Neural progenitor cell (in vitro differentiated cells): ENCODE measurements at regions not wholly inside any gene's neighbourhood (a gene's known extent, or its start where the extent isn't known, plus 50 kb on each side); places are given as distances from the start of the nearest gene placed in this dataset.

ENCODE experiments used
- DNase-seq: peaks from one replicate; pipeline ENCODE4 v3.0.0-alpha.2; 2016; ENCODE audit warnings: low spot score
- H2AFZ ChIP-seq: fragments of 200-600 bp; sonication (generic); replicated peaks from 2 replicates; pipeline ENCODE4 v1.6.1; 2016; ENCODE audit warnings: antibody characterized with exemption
- H3F3A ChIP-seq: fragments of 200-600 bp; sonication (generic); 2 replicates; pipeline ENCODE4 v1.6.1; 2016; ENCODE audit warnings: antibody characterized with exemption, low read depth
- H3K27ac ChIP-seq: fragments of 200-600 bp; sonication (generic); 2 replicates; pipeline ENCODE4 v1.5.1; 2016; ENCODE audit warnings: mild to moderate bottlenecking
- H3K27me3 ChIP-seq: fragments of 200-600 bp; sonication (generic); 2 replicates; pipeline ENCODE4 v1.6.1; 2016; ENCODE audit warnings: mild to moderate bottlenecking, moderate library complexity
- H3K36me3 ChIP-seq: fragments of 200-600 bp; sonication (generic); 2 replicates; pipeline ENCODE4 v1.5.1; 2016
- H3K4me1 ChIP-seq: fragments of 200-600 bp; sonication (generic); 2 replicates; pipeline ENCODE4 v1.6.1; 2016; ENCODE audit warnings: mixed run types
- H3K4me2 ChIP-seq: fragments of 200-600 bp; sonication (generic); 2 replicates; pipeline ENCODE4 v1.6.1; 2016
- H3K4me3 ChIP-seq: fragments of 200-600 bp; sonication (generic); 2 replicates; pipeline ENCODE4 v1.5.1; 2016
- H3K79me2 ChIP-seq: fragments of 200-600 bp; sonication (generic); 2 replicates; pipeline ENCODE4 v1.6.1; 2016; ENCODE audit warnings: low read depth
- H3K9ac ChIP-seq: fragments of 200-600 bp; sonication (generic); 2 replicates; pipeline ENCODE4 v1.6.1; 2016
- H3K9me3 ChIP-seq: fragments of 200-600 bp; sonication (generic); 2 replicates; pipeline ENCODE4 v1.5.1; 2016; ENCODE audit warnings: low read depth
- H4K20me1 ChIP-seq: fragments of 200-600 bp; sonication (generic); 2 replicates; pipeline ENCODE4 v1.6.1; 2016; ENCODE audit warnings: low read depth
- H3K27ac Mint-ChIP-seq: 3 replicates; pipeline ENCODE4 v1.8.0; 2021; ENCODE audit warnings: mixed read lengths
- H3K27me3 Mint-ChIP-seq: 2 replicates; pipeline ENCODE4 v1.8.0; 2022; ENCODE audit warnings: low read depth, mild to moderate bottlenecking, inconsistent platforms, moderate library complexity, mixed read lengths; ENCODE audit not compliant: insufficient read depth
- H3K36me3 Mint-ChIP-seq: 3 replicates; pipeline ENCODE4 v1.8.0; 2021; ENCODE audit warnings: mixed read lengths
- H3K4me1 Mint-ChIP-seq: 3 replicates; pipeline ENCODE4 v1.8.0; 2021; ENCODE audit warnings: mixed read lengths
- H3K4me3 Mint-ChIP-seq: 3 replicates; pipeline ENCODE4 v1.8.0; 2021; ENCODE audit warnings: mild to moderate bottlenecking, moderate library complexity, mixed read lengths
- H3K9me3 Mint-ChIP-seq: 3 replicates; pipeline ENCODE4 v1.8.0; 2020; ENCODE audit warnings: mixed read lengths
- EZH2 ChIP-seq: fragments of 200-600 bp; sonication (generic); IDR thresholded peaks from 2 replicates; pipeline ENCODE4 v1.6.1; 2017; ENCODE audit warnings: antibody characterized with exemption, mild to moderate bottlenecking, moderate library complexity
- EZH2phosphoT487 ChIP-seq: fragments of 200-600 bp; sonication (generic); IDR thresholded peaks from 2 replicates; pipeline ENCODE4 v1.6.1; 2017; ENCODE audit warnings: antibody characterized with exemption
- TF ChIP-seq, protein P1 (sequence below): fragments of 200-600 bp; sonication (generic); IDR thresholded peaks from 2 replicates; pipeline ENCODE4 v1.5.1; 2017; ENCODE audit warnings: antibody characterized with exemption, mild to moderate bottlenecking

GRCh38 chr11:29017941-29018340 lies 909.8 kb downstream of the METTL15 start:
- Mint-ChIP-seq H3K36me3 (no peaks in the 10 kb centered on the region), H3K4me3 (no peak overlapping the region), H3K9me3 (no peaks in the 10 kb centered on the region), H3K4me1 (no peaks in the 10 kb centered on the region), H3K27me3 (no peaks in the 10 kb centered on the region), H3K27ac (no peak overlapping the region)
- DNase-seq: no peak
- H3K4me2 ChIP-seq: no peak overlapping the region
- H3K4me3 ChIP-seq: no peak overlapping the region
- H3K4me1 ChIP-seq: no peaks in the 10 kb centered on the region
- H3F3A ChIP-seq: no peaks in the 10 kb centered on the region
- H3K27me3 ChIP-seq: no peaks in the 10 kb centered on the region
- H4K20me1 ChIP-seq: no peaks in the 10 kb centered on the region
- H3K27ac ChIP-seq: no peak overlapping the region
- no peaks in the 10 kb centered on the region for H3K9me3 ChIP-seq
- no peak overlapping the region for H2AFZ ChIP-seq
- no peaks in the 10 kb centered on the region for H3K36me3 ChIP-seq
- no peaks in the 10 kb centered on the region for H3K79me2 ChIP-seq
- TF ChIP-seq, protein P1, sequence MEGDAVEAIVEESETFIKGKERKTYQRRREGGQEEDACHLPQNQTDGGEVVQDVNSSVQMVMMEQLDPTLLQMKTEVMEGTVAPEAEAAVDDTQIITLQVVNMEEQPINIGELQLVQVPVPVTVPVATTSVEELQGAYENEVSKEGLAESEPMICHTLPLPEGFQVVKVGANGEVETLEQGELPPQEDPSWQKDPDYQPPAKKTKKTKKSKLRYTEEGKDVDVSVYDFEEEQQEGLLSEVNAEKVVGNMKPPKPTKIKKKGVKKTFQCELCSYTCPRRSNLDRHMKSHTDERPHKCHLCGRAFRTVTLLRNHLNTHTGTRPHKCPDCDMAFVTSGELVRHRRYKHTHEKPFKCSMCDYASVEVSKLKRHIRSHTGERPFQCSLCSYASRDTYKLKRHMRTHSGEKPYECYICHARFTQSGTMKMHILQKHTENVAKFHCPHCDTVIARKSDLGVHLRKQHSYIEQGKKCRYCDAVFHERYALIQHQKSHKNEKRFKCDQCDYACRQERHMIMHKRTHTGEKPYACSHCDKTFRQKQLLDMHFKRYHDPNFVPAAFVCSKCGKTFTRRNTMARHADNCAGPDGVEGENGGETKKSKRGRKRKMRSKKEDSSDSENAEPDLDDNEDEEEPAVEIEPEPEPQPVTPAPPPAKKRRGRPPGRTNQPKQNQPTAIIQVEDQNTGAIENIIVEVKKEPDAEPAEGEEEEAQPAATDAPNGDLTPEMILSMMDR: no peak
- TF ChIP-seq EZH2: no peak
- TF ChIP-seq EZH2phosphoT487: no peak
- H3K9ac ChIP-seq: no peak overlapping the region

DNA sequence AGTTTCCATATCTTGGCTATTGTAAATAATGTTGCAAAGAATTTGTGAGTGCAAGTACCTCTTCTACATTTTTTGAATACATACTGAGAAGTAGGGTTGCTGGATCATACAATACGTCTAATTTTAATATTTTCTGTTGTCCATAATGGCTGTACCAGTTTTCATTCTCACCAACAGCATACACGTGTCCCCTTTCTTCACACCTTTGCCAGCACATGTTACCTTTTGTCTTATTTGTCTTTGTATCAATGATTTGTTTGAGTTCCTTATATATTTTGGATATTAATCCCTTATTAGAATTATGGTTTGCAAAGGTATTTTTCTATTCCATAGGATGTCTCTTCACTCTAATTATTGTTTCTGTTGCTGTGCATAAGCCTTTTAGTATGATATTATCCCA lies 904.3 kb downstream of the METTL15 start:
- no peaks in the 10 kb centered on the region for H3K4me1 Mint-ChIP-seq
- H3K4me2 ChIP-seq: no peak overlapping the region
- TF ChIP-seq, protein P1: no peak
- no peak for TF ChIP-seq EZH2phosphoT487
- no peak for TF ChIP-seq EZH2
- no peaks in the 10 kb centered on the region for H3K27me3 ChIP-seq
- no peaks in the 10 kb centered on the region for H3K9me3 ChIP-seq
- no peaks in the 10 kb centered on the region for H3K79me2 ChIP-seq
- H3K4me3 Mint-ChIP-seq: no peak overlapping the region
- DNase-seq: no peak
- no peaks in the 10 kb centered on the region for H3K27me3 Mint-ChIP-seq
- no peaks in the 10 kb centered on the region for H3K36me3 Mint-ChIP-seq
- no peaks in the 10 kb centered on the region for H4K20me1 ChIP-seq
- no peak overlapping the region for H3K27ac Mint-ChIP-seq
- H3K9me3 Mint-ChIP-seq: no peaks in the 10 kb centered on the region
- H3K9ac ChIP-seq: no peak overlapping the region
- H3K27ac ChIP-seq: no peak overlapping the region
- no peaks in the 10 kb centered on the region for H3F3A ChIP-seq
- no peaks in the 10 kb centered on the region for H3K4me1 ChIP-seq
- H3K4me3 ChIP-seq: no peak overlapping the region
- no peaks in the 10 kb centered on the region for H3K36me3 ChIP-seq
- H2AFZ ChIP-seq: no peak overlapping the region

DNA sequence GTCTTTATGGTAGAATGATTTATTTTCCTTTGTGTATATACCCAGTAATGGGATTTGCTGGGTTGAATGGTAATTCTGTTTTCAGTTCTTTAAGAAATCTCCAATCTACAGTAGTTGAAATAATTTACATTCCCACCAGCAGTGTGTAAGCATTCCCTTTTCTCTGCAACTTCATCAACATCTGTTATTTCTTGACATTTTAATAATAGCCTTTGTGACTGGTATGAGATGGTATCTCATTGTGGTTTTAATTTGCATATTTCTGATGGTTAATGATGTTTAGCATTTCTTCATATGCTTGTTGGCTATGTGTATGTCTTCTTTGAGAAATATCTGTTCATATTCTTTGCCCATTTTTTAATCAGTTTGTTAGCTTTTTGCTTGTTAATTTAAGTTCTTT lies 901.2 kb downstream of the METTL15 start:
- Histone ChIP-seq H2AFZ (no peak overlapping the region), H3K9me3 (no peaks in the 10 kb centered on the region), H4K20me1 (no peaks in the 10 kb centered on the region), H3K27ac (no peak overlapping the region), H3F3A (no peaks in the 10 kb centered on the region), H3K79me2 (no peaks in the 10 kb centered on the region), H3K9ac (no peak overlapping the region), H3K4me2 (no peak overlapping the region), H3K4me3 (no peak overlapping the region), H3K27me3 (no peaks in the 10 kb centered on the region), H3K36me3 (no peaks in the 10 kb centered on the region), H3K4me1 (no peaks in the 10 kb centered on the region)
- H3K27me3 Mint-ChIP-seq: no peaks in the 10 kb centered on the region
- no peak overlapping the region for H3K4me3 Mint-ChIP-seq
- no peaks in the 10 kb centered on the region for H3K9me3 Mint-ChIP-seq
- H3K27ac Mint-ChIP-seq: no peak overlapping the region
- no peaks in the 10 kb centered on the region for H3K36me3 Mint-ChIP-seq
- DNase-seq: no peak
- TF ChIP-seq, protein P1: no peak
- TF ChIP-seq EZH2phosphoT487 (no peak), EZH2 (no peak)
- H3K4me1 Mint-ChIP-seq: no peaks in the 10 kb centered on the region

GRCh38 chr11:29008481-29008880 lies 900.3 kb downstream of the METTL15 start:
- H3K27ac Mint-ChIP-seq: no peak overlapping the region
- Histone ChIP-seq H4K20me1 (no peaks in the 10 kb centered on the region), H3K27me3 (no peaks in the 10 kb centered on the region), H3K27ac (no peak overlapping the region), H3K4me2 (no peak overlapping the region), H3K4me3 (no peak overlapping the region), H3F3A (no peaks in the 10 kb centered on the region), H3K36me3 (no peaks in the 10 kb centered on the region), H3K79me2 (no peaks in the 10 kb centered on the region), H3K9me3 (no peaks in the 10 kb centered on the region), H2AFZ (no peak overlapping the region), H3K4me1 (no peaks in the 10 kb centered on the region), H3K9ac (no peak overlapping the region)
- H3K27me3 Mint-ChIP-seq: no peaks in the 10 kb centered on the region
- H3K4me3 Mint-ChIP-seq: no peak overlapping the region
- H3K4me1 Mint-ChIP-seq: no peaks in the 10 kb centered on the region
- TF ChIP-seq, protein P1: no peak
- TF ChIP-seq EZH2phosphoT487: no peak
- TF ChIP-seq EZH2: no peak
- no peak for DNase-seq
- H3K9me3 Mint-ChIP-seq: no peaks in the 10 kb centered on the region
- H3K36me3 Mint-ChIP-seq: no peaks in the 10 kb centered on the region
